ENCODE measurements at regions not wholly inside any gene's neighbourhood (a gene's known extent, or its start where the extent isn't known, plus 50 kb on each side); places are given as distances from the start of the nearest gene placed in this dataset.
"Not testable (repeated sequence)": the region's sequence is repeated elsewhere in the genome, so short reads cannot be mapped to it uniquely, and the experiment has no call there.

DNA sequence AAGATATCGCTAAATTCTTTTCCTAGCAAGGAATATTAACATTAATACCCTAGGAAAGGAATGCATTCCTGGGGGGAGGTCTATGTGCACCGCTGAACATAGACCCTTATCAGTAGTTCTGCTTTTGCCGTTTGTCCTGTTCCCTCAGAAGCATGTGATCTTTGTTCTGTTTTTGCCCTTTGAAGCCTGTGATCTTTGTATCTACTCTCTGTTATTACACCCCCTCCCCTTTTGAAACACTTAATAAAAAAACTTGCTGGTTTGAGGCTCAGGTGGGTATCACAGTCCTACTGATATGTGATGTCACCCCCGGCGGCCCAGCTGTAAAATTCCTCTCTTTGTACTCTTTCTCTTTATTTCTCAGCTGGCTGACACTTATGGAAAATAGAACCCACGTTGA, 172.5 kb downstream of the LIG4 start:
- not testable (repeated sequence) for TF ChIP-seq ZFP30 (CRISPR knock-in tag; IDR thresholded peaks at IDR 0.05); ZNF70 (CRISPR knock-in tag; IDR thresholded peaks at IDR 0.05); TOX (CRISPR knock-in tag; IDR thresholded peaks at IDR 0.05; ENCODE audit: borderline replicate concordance); ZNF8 (CRISPR knock-in tag; IDR thresholded peaks at IDR 0.05)
